HepG2 (cell line): ENCODE measurements at regions not wholly inside any gene's neighbourhood (a gene's known extent, or its start where the extent isn't known, plus 50 kb on each side); places are given as distances from the start of the nearest gene placed in this dataset.

Experiments
- KDM1A ChIP-seq: IDR thresholded peaks from 2 replicates; pipeline ENCODE4 v1.6.1; 2016; ENCODE audit warnings: missing compliant biosample characterization
- PCBP1 ChIP-seq: fragments of 200-400 bp; formaldehyde crosslinking; IDR thresholded peaks from 2 replicates; pipeline ENCODE4 v1.6.1; 2017; ENCODE audit warnings: mild to moderate bottlenecking, low read depth, low read length, borderline replicate concordance
- RBM22 ChIP-seq: fragments of 200-400 bp; formaldehyde crosslinking; optimal IDR thresholded peaks from 2 replicates; pipeline ENCODE3; 2017; ENCODE audit warnings: mild to moderate bottlenecking, low read length, moderate library complexity
- SNAI1 ChIP-seq: sonication (generic); formaldehyde crosslinking; IDR thresholded peaks from 2 replicates; pipeline ENCODE4 v1.5.0; 2020; ENCODE audit warnings: mild to moderate bottlenecking, missing genetic modification reagents, borderline replicate concordance
- TAF1 ChIP-seq: sonication (generic); formaldehyde crosslinking; IDR thresholded peaks from 2 replicates; pipeline ENCODE4 v1.4.0; 2020; ENCODE audit warnings: missing genetic modification reagents

DNA sequence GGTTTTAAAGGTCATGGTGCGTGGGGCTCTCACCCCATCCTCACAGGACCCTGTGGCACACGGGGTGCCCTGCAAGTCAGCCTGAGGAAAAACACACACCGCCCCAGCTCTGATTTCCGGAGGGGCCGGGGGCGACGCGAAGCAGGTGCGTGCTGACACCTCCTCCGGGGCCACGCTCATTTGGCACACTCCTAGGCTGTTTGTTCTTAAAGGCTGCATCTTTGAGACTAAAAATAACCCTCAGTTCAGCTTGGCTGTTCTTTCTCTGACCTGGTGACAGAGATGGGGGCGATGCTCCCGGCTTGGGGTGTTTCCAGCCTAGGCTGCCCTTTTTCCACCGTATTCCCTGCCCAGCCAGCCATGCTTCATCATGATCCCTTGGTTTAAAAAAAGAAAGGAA lies 141.5 kb upstream of the TPM1 start:
- TF ChIP-seq TAF1 (no peak), PCBP1 (no peak), SNAI1 (CRISPR knock-in tag) (no peak), RBM22 (no peak), KDM1A (no peak)
